OCI-LY3 (cell line): ENCODE measurements at regions not wholly inside any gene's neighbourhood (a gene's known extent, or its start where the extent isn't known, plus 50 kb on each side); places are given as distances from the start of the nearest gene placed in this dataset.

Source experiments
- CTCF ChIP-seq: fragments of 200-600, 300-600 bp; sonication (generic); IDR thresholded peaks from 2 replicates; pipeline ENCODE4 v1.5.1; 2014; ENCODE audit warnings: antibody characterized with exemption, low read length, low read depth
- EZH2phosphoT487 ChIP-seq: fragments of 200-600 bp; shearing (Covaris generic); IDR thresholded peaks from 2 replicates; pipeline ENCODE4 v1.6.1; 2018; ENCODE audit warnings: antibody characterized with exemption, mixed run types, low read depth

- no peak for TF ChIP-seq CTCF
- TF ChIP-seq EZH2phosphoT487, result no peak
Observed at GRCh38 chr10:31143331-31143935, 111.8 kb upstream of the ZNF438 start.
